ENCODE measurements at regions not wholly inside any gene's neighbourhood (a gene's known extent, or its start where the extent isn't known, plus 50 kb on each side); places are given as distances from the start of the nearest gene placed in this dataset.
"Not testable (repeated sequence)": the region's sequence is repeated elsewhere in the genome, so short reads cannot be mapped to it uniquely, and the experiment has no call there.

GRCh38 chr9:758146-758545 lies 83.4 kb upstream of the DMRT1 start:
- no peak overlapping the region for H3K27ac ChIP-seq (ENCODE audit: low read depth, low read length)
- WGBS, 3 donors, result 58 to 86% (median 71%) methylated on average over 5 of the region's 5 CpGs

GRCh38 chr9:759541-759940 lies 82.0 kb upstream of the DMRT1 start:
- H3K27ac ChIP-seq (ENCODE audit: low read depth, low read length), result no peak overlapping the region
- whole genome bisulfite sequencing, 3 donors, result 80 to 87% (median 83%) methylated on average over 8 of the region's 8 CpGs

- no peak overlapping the region for H3K27ac ChIP-seq (ENCODE audit: low read depth, low read length)
- 61 to 93% (median 92%) methylated on average over 10 of the region's 10 CpGs for WGBS, 3 donors
Measured at GRCh38 chr9:759983-760736, 81.3 kb upstream of the DMRT1 start.

GRCh38 chr9:761176-761792 lies 80.2 kb upstream of the DMRT1 start:
- no peak overlapping the region for H3K27ac ChIP-seq (ENCODE audit: low read depth, low read length)
- WGBS, 3 donors, result 60 to 79% (median 76%) methylated on average over 7 of the region's 7 CpGs

- H3K27ac ChIP-seq (ENCODE audit: low read depth, low read length), result no peak overlapping the region
- WGBS, 3 donors, result 84 to 93% (median 85%) methylated on average over 13 of the region's 13 CpGs
Measured at GRCh38 chr9:761793-762560, 79.5 kb upstream of the DMRT1 start.

- no peak overlapping the region for H3K27ac ChIP-seq (ENCODE audit: low read depth, low read length)
- WGBS, 3 donors, result 61 to 74% (median 63%) methylated on average over 6 of the region's 6 CpGs
Measured at GRCh38 chr9:763692-764091, 77.8 kb upstream of the DMRT1 start.

- WGBS, 3 donors, result 24 to 42% (median 39%) methylated on average over 12 of the region's 12 CpGs
- no peak overlapping the region for H3K27ac ChIP-seq (ENCODE audit: low read depth, low read length)
Measured at GRCh38 chr9:764105-764524, 77.4 kb upstream of the DMRT1 start.

GRCh38 chr9:764986-765385 lies 76.5 kb upstream of the DMRT1 start:
- 86 to 97% (median 96%) methylated on average over 2 of the region's 2 CpGs for WGBS, 3 donors
- H3K27ac ChIP-seq (ENCODE audit: low read depth, low read length), result no peak overlapping the region

GRCh38 chr9:767061-767561 lies 74.4 kb upstream of the DMRT1 start:
- 92 to 96% (median 96%) methylated on average over 9 of the region's 9 CpGs for WGBS, 3 donors
- not testable (repeated sequence) for H3K27ac ChIP-seq (ENCODE audit: low read depth, low read length)

GRCh38 chr9:776086-776485 lies 65.4 kb upstream of the DMRT1 start:
- H3K27ac ChIP-seq (ENCODE audit: low read depth, low read length), result no peak overlapping the region
- WGBS, 3 donors, result 41 to 75% (median 45%) methylated on average over 2 of the region's 2 CpGs

GRCh38 chr9:777978-778377 lies 63.5 kb upstream of the DMRT1 start:
- no peak overlapping the region for H3K27ac ChIP-seq (ENCODE audit: low read depth, low read length)

GRCh38 chr9:784202-784601 lies 57.3 kb upstream of the DMRT1 start:
- 57 to 78% (median 73%) methylated on average over 1 of the region's 1 CpG for WGBS, 3 donors
- H3K27ac ChIP-seq (ENCODE audit: low read depth, low read length), result no peak overlapping the region

- whole genome bisulfite sequencing, 3 donors, result 72 to 85% (median 85%) methylated on average over 2 of the region's 2 CpGs
- H3K27ac ChIP-seq (ENCODE audit: low read depth, low read length), result no peak overlapping the region
Measured at GRCh38 chr9:784916-785315, 56.6 kb upstream of the DMRT1 start.

- 61 to 68% (median 65%) methylated on average over 5 of the region's 5 CpGs for WGBS, 3 donors
- no peak overlapping the region for H3K27ac ChIP-seq (ENCODE audit: low read depth, low read length)
Measured at GRCh38 chr9:785997-786396, 55.5 kb upstream of the DMRT1 start.

- WGBS, 3 donors, result 72 to 84% (median 76%) methylated on average over 6 of the region's 6 CpGs
- H3K27ac ChIP-seq (ENCODE audit: low read depth, low read length), result no peak overlapping the region
Measured at GRCh38 chr9:786405-786804, 55.1 kb upstream of the DMRT1 start.

GRCh38 chr9:788777-789176 lies 52.7 kb upstream of the DMRT1 start:
- 90 to 96% (median 96%) methylated on average over 6 of the region's 6 CpGs for WGBS, 3 donors
- H3K27ac ChIP-seq (ENCODE audit: low read depth, low read length), result no peak overlapping the region
